NCI-H82 treated with DMSO at 0.1 percent for 48 hours (cell line): ENCODE measurements at regions not wholly inside any gene's neighbourhood (a gene's known extent, or its start where the extent isn't known, plus 50 kb on each side); places are given as distances from the start of the nearest gene placed in this dataset.
"Not testable (repeated sequence)": the region's sequence is repeated elsewhere in the genome, so short reads cannot be mapped to it uniquely, and the experiment has no call there.

Experiments used
- DNase-seq: peaks from one replicate; lab custom pipeline; 2025; ENCODE audit not compliant: unreplicated experiment; lab: John Stamatoyannopoulos, UW

DNA sequence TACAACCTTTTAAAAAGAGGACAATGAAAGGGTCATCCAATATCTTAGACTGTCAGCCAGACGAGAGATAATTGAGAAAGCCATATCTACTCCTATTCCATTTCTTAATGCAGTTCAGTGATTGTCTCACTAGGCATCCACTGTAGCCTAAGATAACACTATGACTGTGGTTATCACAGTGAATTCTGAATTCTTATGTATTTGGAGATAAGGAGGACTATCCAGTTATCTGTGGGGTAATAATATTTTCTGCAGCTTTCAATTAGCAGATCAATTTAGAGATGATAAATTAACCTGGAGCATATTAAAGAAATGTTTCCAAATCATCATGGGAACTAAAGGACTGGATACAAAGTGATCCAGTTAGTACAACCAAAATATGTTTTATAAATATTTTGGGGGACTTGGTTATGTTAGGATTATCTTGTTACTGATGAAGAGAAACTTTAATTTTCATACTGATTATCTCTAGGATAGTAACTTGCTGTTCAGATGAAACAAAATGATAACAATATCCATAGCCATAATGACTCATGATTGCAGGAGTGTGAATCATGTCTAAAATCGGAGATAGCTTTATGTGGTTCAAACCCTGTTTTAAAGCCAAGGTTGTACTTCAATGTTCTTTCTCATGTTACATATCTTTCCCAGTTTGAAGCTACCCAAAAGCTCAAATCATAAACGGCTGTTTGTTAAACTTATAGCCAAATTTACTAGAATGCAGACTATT is 1152.0 kb downstream of the HACE1 start:
- DNase-seq: no peak

- DNase-seq: no peak
Measured at GRCh38 chr6:103699769-103700168, 1160.0 kb downstream of the HACE1 start.

DNA sequence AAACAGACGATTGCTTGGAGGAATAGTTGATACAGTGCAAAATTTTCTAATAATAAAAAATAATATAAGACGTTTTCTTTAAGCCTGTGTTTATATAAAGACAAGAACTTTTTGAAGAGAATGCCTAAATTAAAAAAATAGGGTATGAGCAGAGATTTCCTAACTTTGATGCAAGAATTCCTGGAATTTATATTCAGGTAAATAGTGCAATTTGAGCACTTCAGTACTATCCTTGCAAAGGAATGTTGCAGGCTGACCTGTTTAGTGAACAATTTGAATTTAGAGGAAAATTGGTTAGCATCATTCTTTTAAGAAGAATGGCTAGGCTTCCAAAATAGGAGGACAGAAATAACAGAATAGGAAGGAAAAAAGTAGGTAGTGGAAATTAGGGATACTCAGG is 1172.3 kb downstream of the HACE1 start:
- no peak for DNase-seq

- DNase-seq: no peak
Measured at GRCh38 chr6:103680116-103680515, 1179.6 kb downstream of the HACE1 start.

- DNase-seq: no peak
Measured at GRCh38 chr6:103677290-103677689, 1182.4 kb downstream of the HACE1 start.

GRCh38 chr6:103675807-103676406 is 1183.8 kb downstream of the HACE1 start:
- DNase-seq: no peak

- no peak for DNase-seq
Measured at GRCh38 chr6:103674790-103675189, 1184.9 kb downstream of the HACE1 start.

DNA sequence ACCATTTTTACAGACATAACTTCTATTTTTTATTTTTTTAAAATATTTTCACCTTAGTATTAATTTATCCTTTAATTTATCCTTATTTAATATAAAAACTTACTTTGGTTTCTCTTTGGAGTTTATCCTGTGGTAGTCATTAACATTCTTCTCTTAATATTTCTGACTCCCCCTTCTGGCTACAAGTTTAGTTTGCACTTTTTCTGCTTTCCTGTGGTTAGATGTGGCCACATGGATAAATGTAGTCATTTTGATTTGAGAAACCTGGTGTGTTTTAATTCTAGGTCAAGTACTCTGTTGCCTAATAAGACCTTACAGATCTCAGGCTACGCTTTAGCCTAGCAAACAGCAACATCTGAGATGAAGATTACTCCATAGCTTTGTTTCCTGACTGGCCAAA is 1187.5 kb downstream of the HACE1 start:
- DNase-seq: peak; percentile 1

DNA sequence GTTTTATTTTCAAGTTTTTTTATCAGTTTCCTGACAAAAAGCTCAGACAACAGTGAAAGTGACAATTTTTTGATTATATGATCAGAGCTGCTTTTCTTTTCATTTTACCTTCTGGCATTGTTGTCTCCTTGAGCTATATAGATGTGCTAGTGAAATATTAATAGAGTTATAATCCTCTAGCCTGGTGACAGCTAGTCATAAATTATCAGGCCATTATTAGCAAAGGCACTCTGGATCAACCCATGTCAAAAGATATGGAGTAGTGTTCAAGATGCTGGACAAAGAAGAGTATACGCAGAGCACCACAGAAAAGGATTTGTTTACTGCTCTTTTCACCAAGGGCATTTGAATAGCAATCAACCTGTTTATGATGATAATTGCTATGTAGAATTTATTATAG is 1230.1 kb downstream of the HACE1 start:
- no peak for DNase-seq

DNA sequence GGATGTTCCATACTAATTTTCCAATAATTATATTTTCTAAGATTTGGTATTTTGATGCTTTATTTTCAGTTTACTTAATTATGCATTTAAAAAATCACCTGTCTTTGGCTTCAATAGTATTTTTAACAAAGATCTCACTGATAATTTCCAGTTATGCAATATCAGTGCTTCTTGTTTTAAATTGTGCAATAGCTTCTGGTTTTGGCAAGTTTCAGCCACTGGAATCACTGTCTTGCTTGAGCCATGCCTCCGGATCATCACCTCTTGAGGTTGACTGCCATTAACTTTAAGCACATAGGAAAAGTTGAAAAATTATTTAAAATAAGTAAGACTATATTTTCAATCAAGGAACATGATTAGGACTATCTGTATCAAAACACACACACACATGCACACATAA is 1242.1 kb downstream of the HACE1 start:
- DNase-seq: no peak

DNA sequence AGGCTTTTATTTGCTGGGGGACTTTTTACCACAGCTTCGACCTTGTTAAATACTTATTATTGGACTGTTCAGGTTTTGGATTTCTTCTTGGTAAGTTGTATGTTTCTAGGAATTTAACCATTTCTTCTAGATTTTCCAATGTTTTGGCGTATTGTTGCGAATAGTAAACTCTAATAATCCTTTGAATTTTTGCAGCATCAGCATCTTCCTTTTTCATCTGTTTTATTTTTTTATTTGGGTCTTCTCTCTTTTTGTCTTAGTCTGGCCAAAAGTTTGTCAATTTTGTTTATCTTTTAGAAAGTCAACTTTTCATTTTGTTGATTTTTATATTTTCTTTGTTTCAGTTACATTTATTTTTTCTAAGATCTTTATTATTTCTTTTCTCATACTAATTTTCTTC is 1272.0 kb downstream of the HACE1 start:
- DNase-seq: no peak

DNA sequence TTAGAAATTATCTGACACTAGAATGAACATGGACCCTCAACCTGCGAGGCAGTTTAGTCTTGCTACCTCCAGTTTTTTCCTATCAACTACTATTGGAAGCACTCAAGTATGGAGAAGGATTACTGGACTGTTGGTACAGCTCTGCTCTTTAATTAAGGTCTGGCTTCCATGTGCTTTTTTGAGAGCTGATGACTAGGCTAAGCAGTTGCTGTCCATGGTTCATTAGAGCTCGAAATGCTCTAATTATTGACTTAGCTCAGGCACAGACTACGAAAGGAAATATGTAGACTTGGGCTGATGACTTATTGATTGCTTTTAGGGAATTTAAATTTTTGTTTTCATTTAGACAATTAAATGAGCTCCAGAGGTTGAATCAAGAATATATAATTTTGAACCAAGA is 1281.6 kb downstream of the HACE1 start:
- no peak for DNase-seq

GRCh38 chr6:103570431-103570830 is 1289.3 kb downstream of the HACE1 start:
- no peak for DNase-seq

DNA sequence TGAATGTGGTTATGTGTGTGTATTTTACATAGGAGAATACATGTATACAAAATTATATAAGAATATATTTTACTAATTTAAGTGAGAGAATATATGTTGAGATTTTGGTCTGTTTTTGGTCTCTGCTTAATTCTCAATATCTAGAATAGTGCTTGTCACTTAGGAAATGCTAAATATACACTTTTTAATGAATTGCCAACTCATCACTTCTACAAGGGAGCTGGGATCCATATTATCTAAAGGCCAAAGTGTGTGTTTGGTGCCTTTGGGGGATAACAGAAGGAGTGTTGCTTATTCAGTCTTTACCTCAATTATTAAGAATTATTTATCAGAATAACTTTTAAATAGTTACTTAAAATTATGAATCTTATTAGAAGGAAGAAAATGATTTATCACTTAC is 1304.8 kb downstream of the HACE1 start:
- DNase-seq: no peak

GRCh38 chr6:103538381-103538780 is 1321.3 kb downstream of the HACE1 start:
- DNase-seq: peak; percentile 62

DNA sequence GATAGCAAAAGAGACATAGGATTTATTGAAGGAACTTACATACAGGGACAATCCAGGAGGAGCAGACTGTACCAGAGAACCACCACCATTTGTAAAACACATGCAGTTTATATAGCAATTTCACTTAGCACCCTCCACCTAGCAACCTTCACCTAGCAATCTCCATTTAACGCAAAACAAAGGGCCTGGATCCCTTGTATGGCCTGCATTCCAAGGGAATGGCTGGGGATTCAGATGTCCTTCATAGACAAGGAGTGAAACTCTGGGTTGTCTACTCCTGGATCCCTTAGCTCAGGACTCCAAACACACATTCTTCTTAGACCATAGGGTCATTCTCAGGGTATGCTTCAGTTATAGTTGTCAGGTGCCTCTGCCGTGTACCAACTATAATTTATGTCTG is 1324.9 kb downstream of the HACE1 start:
- DNase-seq: no peak

DNA sequence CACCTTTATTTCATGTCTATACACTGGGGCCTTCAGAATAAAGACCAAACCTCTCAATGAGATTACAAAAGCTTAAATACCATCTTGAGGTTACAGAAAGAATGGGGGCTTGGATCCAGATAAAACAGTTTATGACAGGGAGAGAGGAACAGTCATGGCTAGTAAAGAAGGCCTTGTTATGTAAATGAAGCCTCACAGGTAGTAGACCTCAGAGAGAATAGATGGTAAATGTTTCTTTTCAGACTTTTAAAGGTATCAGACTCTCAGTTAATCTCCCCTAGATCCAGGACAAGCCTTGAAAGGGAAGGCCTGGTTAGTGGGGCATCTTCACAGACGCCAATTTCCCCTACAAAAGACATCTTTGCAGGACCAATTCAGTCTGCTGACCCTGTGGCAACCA is 1325.6 kb downstream of the HACE1 start:
- peak; percentile 45 for DNase-seq

DNA sequence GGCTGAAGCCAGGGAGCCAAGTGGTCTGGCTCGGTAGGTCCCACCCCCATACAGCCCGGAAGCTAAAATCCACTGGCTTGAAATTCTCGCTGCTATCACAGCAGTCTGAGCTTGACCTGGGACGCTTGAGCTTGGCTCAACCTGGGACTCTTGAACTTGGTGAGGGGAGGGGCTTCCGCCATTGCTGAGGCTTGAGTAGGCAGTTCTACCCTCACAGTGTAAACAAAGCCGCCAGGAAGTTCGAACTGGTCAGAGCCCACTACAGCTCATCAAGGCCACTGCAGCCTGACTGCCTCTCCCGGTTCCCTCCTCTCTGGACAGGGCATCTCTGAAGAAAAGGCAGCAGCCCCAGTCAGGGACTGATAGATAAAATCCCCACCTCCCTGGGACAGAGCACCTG is 1337.7 kb downstream of the HACE1 start:
- no peak for DNase-seq

GRCh38 chr6:103516336-103516735 is 1343.4 kb downstream of the HACE1 start:
- DNase-seq: peak; percentile 57

DNA sequence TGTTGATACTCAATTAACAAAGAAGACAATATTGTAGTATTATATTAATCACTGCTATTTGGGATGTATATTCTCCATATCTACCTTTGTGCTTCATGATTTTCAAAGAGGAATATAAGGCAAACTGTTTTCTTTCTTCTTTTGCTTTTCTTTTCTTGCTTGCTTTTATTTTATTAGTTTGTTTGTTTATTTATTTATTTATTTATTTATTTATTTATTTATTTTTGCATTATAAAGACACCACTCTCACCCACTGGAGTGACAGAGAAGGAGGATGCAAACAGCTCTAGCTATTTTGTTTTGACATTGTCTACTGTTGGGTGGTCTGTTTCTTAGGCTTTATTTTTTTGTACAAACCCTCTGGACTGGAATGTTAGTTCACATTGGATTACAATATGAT is 1352.7 kb downstream of the HACE1 start:
- no peak for DNase-seq

DNA sequence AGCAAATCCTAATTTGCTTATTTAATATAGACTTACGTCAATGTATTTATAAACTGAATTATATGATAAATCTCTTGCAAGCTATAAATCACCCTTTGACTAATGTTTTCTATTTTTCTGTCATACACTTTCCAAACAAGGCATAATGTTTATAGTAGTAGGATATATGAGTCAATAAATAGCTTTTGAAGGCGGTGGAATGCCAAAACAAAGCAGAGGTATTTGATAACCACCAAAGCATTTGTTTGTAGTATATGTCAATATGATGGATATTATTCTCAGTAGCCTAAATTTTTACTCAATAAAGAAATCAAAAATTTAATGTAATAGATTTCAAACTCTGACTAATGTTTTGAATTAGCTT is 1354.6 kb downstream of the HACE1 start:
- DNase-seq: no peak

DNA sequence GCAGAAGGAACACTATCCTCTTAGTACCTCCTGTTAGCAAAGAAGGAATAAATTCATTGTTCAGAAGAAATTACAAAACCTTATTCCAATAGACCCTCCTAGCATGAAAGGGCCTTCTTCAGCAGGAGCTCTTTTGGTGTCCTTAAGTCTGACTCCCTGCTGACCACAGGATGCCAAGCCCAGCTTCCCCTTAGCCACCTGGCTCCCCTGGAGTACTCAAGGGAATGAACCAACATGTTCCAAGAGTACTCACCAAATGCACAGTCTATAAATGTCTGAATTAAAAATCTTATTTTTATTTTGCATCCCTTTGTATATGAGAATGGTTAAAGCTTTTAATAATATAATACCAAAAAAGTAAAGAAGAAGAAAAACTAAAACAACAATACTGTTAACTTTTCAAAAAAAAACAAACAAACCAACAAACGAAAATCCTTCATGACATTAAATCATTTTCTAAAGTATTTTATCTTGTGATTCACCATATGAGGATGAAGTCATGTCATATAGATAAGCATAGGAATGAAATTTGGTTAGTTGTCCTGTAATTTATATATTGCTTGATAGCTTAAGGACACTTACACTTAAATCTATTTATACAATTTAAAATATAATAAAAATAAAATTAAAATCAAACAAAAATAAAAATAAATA is 1355.1 kb downstream of the HACE1 start:
- DNase-seq: no peak

DNA sequence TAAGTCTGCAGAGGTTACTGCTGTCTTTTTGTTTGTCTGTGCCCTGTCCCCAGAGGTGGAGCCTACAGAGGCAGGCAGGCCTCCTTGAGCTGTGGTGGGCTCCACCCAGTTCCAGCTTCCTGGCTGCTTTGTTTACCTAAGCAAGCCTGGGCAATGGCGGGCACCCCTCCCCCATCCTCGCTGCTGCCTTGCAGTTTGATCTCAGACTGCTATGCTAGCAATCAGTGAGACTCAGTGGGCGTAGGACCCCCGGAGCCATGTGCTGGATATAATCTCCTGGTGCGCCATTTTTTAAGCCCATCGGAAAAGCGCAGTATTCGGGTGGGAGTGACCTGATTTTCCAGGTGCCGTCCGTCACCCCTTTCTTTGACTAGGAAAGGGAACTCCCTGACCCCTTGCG is 1363.1 kb downstream of the HACE1 start:
- not testable (repeated sequence) for DNase-seq
